ENCODE measurements at regions not wholly inside any gene's neighbourhood (a gene's known extent, or its start where the extent isn't known, plus 50 kb on each side); places are given as distances from the start of the nearest gene placed in this dataset.

GRCh38 chr3:78048698-78049097 lies 1008.8 kb downstream of the ROBO2 start:
- no peak overlapping the region for H3K4me3 ChIP-seq (ENCODE audit: low read length)
- no peaks in the 10 kb centered on the region for H3K36me3 ChIP-seq (ENCODE audit: insufficient read depth, low read depth, low read length)
- H3K27ac ChIP-seq (ENCODE audit: low read length) = no peak overlapping the region
- H3K27me3 ChIP-seq (ENCODE audit: insufficient read depth, low read length) = no peaks in the 10 kb centered on the region
- H3K4me1 ChIP-seq (ENCODE audit: insufficient read depth, low read length) = 0 out of 2 replicates have a peak, but pooled peaks cover 5% of the 10 kb centered on the region
- no peak overlapping the region for H3K9ac ChIP-seq (ENCODE audit: low read depth, low read length)
- H3K9me3 ChIP-seq (ENCODE audit: insufficient read depth, low read depth, low read length) = no peaks in the 10 kb centered on the region

GRCh38 chr3:78049521-78049920 lies 1009.6 kb downstream of the ROBO2 start:
- no peak overlapping the region for H3K9ac ChIP-seq (ENCODE audit: low read depth, low read length)
- no peak overlapping the region for H3K27ac ChIP-seq (ENCODE audit: low read length)
- no peaks in the 10 kb centered on the region for H3K27me3 ChIP-seq (ENCODE audit: insufficient read depth, low read length)
- no peak overlapping the region for H3K4me3 ChIP-seq (ENCODE audit: low read length)
- H3K36me3 ChIP-seq (ENCODE audit: insufficient read depth, low read depth, low read length) = no peaks in the 10 kb centered on the region
- 0 out of 2 replicates have a peak, but pooled peaks cover 5% of the 10 kb centered on the region for H3K4me1 ChIP-seq (ENCODE audit: insufficient read depth, low read length)
- H3K9me3 ChIP-seq (ENCODE audit: insufficient read depth, low read depth, low read length) = no peaks in the 10 kb centered on the region

- H3K4me1 ChIP-seq (ENCODE audit: insufficient read depth, low read length) = 0 out of 2 replicates have a peak, but pooled peaks cover 5% of the 10 kb centered on the region
- H3K4me3 ChIP-seq (ENCODE audit: low read length) = no peak overlapping the region
- no peak overlapping the region for H3K9ac ChIP-seq (ENCODE audit: low read depth, low read length)
These were observed 1010.6 kb downstream of the ROBO2 start for GRCh38 chr3:78050276-78051065.

GRCh38 chr3:78052746-78053145 lies 1012.8 kb downstream of the ROBO2 start:
- H3K4me1 ChIP-seq (ENCODE audit: insufficient read depth, low read length) = no peaks in the 10 kb centered on the region
- no peak overlapping the region for H3K4me3 ChIP-seq (ENCODE audit: low read length)
- H3K9ac ChIP-seq (ENCODE audit: low read depth, low read length) = no peak overlapping the region
- H3K27me3 ChIP-seq (ENCODE audit: insufficient read depth, low read length) = no peaks in the 10 kb centered on the region
- H3K27ac ChIP-seq (ENCODE audit: low read length) = no peak overlapping the region
- H3K36me3 ChIP-seq (ENCODE audit: insufficient read depth, low read depth, low read length) = no peaks in the 10 kb centered on the region
- no peaks in the 10 kb centered on the region for H3K9me3 ChIP-seq (ENCODE audit: insufficient read depth, low read depth, low read length)

More at GRCh38 chr3:78050276-78051065, 1010.6 kb downstream of the ROBO2 start:
- no peaks in the 10 kb centered on the region for H3K9me3 ChIP-seq (ENCODE audit: insufficient read depth, low read depth, low read length)
- H3K36me3 ChIP-seq (ENCODE audit: insufficient read depth, low read depth, low read length) = no peaks in the 10 kb centered on the region
- no peaks in the 10 kb centered on the region for H3K27me3 ChIP-seq (ENCODE audit: insufficient read depth, low read length)
- no peak overlapping the region for H3K27ac ChIP-seq (ENCODE audit: low read length)

DNA sequence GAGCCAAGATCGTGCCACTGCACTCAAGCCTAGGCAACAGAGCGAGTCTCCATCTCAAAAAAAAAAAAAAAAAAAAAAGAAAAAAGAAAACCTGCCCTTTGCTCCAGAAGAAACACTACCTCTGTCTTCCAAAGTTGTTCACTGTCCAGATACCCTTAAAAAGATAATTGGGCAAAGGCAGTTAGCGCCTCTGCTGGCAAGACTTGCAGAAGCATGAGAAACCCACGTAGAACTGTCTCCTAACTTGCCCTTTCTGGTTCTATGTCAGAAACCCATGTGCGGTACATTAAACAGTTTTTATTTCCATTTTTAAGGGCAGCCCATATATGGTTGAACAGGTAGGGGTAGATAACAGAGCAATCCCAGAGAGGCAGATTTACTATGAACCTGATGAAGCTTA lies 1026.4 kb downstream of the ROBO2 start:
- H3K27ac ChIP-seq (ENCODE audit: low read length) = no peak overlapping the region
- H3K4me3 ChIP-seq (ENCODE audit: low read length) = no peak overlapping the region
- H3K9ac ChIP-seq (ENCODE audit: low read depth, low read length) = no peak overlapping the region
- no peaks in the 10 kb centered on the region for H3K27me3 ChIP-seq (ENCODE audit: insufficient read depth, low read length)
- H3K4me1 ChIP-seq (ENCODE audit: insufficient read depth, low read length) = no peaks in the 10 kb centered on the region
- no peaks in the 10 kb centered on the region for H3K9me3 ChIP-seq (ENCODE audit: insufficient read depth, low read depth, low read length)
- H3K36me3 ChIP-seq (ENCODE audit: insufficient read depth, low read depth, low read length) = no peaks in the 10 kb centered on the region

GRCh38 chr3:78070188-78070587 lies 1030.3 kb downstream of the ROBO2 start:
- no peaks in the 10 kb centered on the region for H3K27me3 ChIP-seq (ENCODE audit: insufficient read depth, low read length)
- H3K9me3 ChIP-seq (ENCODE audit: insufficient read depth, low read depth, low read length) = no peaks in the 10 kb centered on the region

GRCh38 chr3:78076379-78076778 lies 1036.5 kb downstream of the ROBO2 start:
- no peak overlapping the region for H3K4me3 ChIP-seq (ENCODE audit: low read length)
- no peaks in the 10 kb centered on the region for H3K36me3 ChIP-seq (ENCODE audit: insufficient read depth, low read depth, low read length)
- no peaks in the 10 kb centered on the region for H3K4me1 ChIP-seq (ENCODE audit: insufficient read depth, low read length)
- no peaks in the 10 kb centered on the region for H3K27me3 ChIP-seq (ENCODE audit: insufficient read depth, low read length)
- H3K27ac ChIP-seq (ENCODE audit: low read length) = no peak overlapping the region
- H3K9me3 ChIP-seq (ENCODE audit: insufficient read depth, low read depth, low read length) = no peaks in the 10 kb centered on the region
- no peak overlapping the region for H3K9ac ChIP-seq (ENCODE audit: low read depth, low read length)

More at GRCh38 chr3:78070188-78070587, 1030.3 kb downstream of the ROBO2 start:
- H3K4me3 ChIP-seq (ENCODE audit: low read length) = no peak overlapping the region
- H3K4me1 ChIP-seq (ENCODE audit: insufficient read depth, low read length) = no peaks in the 10 kb centered on the region
- no peaks in the 10 kb centered on the region for H3K36me3 ChIP-seq (ENCODE audit: insufficient read depth, low read depth, low read length)
- H3K27ac ChIP-seq (ENCODE audit: low read length) = no peak overlapping the region
- H3K9ac ChIP-seq (ENCODE audit: low read depth, low read length) = no peak overlapping the region

DNA sequence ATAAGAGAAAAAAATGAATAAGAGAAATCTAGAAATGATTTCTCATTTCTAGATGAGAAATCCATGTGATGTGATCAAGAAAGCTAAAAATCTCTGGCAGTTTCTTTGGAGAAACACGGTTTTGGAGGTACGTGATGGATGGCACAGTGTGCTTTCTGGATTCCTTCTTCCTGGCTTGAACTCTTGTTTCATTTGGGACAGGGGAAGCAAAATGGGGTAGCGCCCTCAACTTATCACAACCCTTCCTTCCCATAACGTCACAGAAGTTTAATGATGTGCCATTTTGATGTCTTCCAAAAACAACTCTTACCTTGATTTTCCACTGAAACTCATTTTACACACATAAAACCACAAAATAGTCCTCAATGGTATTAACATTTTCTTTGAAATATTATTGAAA lies 1037.3 kb downstream of the ROBO2 start:
- H3K9me3 ChIP-seq (ENCODE audit: insufficient read depth, low read depth, low read length) = no peaks in the 10 kb centered on the region
- H3K4me3 ChIP-seq (ENCODE audit: low read length) = no peak overlapping the region
- H3K27ac ChIP-seq (ENCODE audit: low read length) = no peak overlapping the region
- no peaks in the 10 kb centered on the region for H3K27me3 ChIP-seq (ENCODE audit: insufficient read depth, low read length)
- no peaks in the 10 kb centered on the region for H3K4me1 ChIP-seq (ENCODE audit: insufficient read depth, low read length)
- no peak overlapping the region for H3K9ac ChIP-seq (ENCODE audit: low read depth, low read length)
- no peaks in the 10 kb centered on the region for H3K36me3 ChIP-seq (ENCODE audit: insufficient read depth, low read depth, low read length)

- Histone ChIP-seq H3K27ac (ENCODE audit: low read length) (no peak overlapping the region), H3K4me1 (ENCODE audit: insufficient read depth, low read length) (no peaks in the 10 kb centered on the region), H3K4me3 (ENCODE audit: low read length) (no peak overlapping the region), H3K9ac (ENCODE audit: low read depth, low read length) (no peak overlapping the region), H3K36me3 (ENCODE audit: insufficient read depth, low read depth, low read length) (no peaks in the 10 kb centered on the region), H3K27me3 (ENCODE audit: insufficient read depth, low read length) (no peaks in the 10 kb centered on the region), H3K9me3 (ENCODE audit: insufficient read depth, low read depth, low read length) (no peaks in the 10 kb centered on the region)
These were observed 1037.9 kb downstream of the ROBO2 start for GRCh38 chr3:78077842-78078241.

DNA sequence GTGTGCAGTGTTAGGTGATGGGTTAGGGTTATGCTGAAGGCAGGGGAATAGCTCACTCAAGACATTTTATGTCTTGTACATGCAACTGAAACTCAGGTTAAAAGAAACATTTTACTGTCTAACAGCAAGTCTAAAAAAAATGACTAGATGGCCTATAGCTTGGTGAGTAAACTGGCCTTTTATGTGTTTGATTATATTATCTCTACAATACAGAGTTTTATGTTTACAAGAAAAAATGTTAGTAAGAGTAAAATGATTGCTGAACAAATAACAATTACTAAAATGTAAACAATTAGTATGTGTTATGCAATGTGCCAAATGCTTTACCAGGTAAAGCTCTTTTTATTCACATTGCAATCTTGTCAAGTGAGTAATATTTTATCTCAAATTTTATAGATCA lies 1039.6 kb downstream of the ROBO2 start:
- Histone ChIP-seq H3K9ac (ENCODE audit: low read depth, low read length) (no peak overlapping the region), H3K4me3 (ENCODE audit: low read length) (no peak overlapping the region), H3K27ac (ENCODE audit: low read length) (no peak overlapping the region), H3K27me3 (ENCODE audit: insufficient read depth, low read length) (no peaks in the 10 kb centered on the region), H3K36me3 (ENCODE audit: insufficient read depth, low read depth, low read length) (no peaks in the 10 kb centered on the region), H3K4me1 (ENCODE audit: insufficient read depth, low read length) (no peaks in the 10 kb centered on the region), H3K9me3 (ENCODE audit: insufficient read depth, low read depth, low read length) (no peaks in the 10 kb centered on the region)

DNA sequence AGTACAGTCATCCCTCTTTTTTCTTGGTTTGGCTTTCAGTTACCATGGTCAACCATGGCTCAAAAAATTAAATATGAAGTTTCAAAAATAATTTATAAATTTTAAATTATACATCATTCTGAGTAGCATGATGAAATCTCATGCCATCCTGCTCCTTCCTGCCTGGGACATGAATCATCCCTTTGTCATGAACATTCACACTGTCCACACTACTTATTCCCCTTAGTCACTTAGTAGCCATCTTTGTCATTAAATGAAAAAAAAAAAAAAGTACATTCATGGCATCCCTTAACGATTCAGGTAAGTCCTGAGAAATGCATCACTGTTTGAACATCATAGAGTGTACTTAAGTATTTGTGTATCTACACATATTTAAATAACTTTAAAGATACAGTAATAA lies 1046.3 kb downstream of the ROBO2 start:
- no peaks in the 10 kb centered on the region for H3K27me3 ChIP-seq (ENCODE audit: insufficient read depth, low read length)
- H3K9me3 ChIP-seq (ENCODE audit: insufficient read depth, low read depth, low read length) = peaks cover 3% of the 10 kb centered on the region; the same call in 1 of the 2 replicates
- H3K36me3 ChIP-seq (ENCODE audit: insufficient read depth, low read depth, low read length) = no peaks in the 10 kb centered on the region
- no peak overlapping the region for H3K9ac ChIP-seq (ENCODE audit: low read depth, low read length)
- no peak overlapping the region for H3K4me3 ChIP-seq (ENCODE audit: low read length)
- H3K4me1 ChIP-seq (ENCODE audit: insufficient read depth, low read length) = no peaks in the 10 kb centered on the region
- H3K27ac ChIP-seq (ENCODE audit: low read length) = no peak overlapping the region

GRCh38 chr3:78087134-78087533 lies 1047.2 kb downstream of the ROBO2 start:
- H3K27ac ChIP-seq (ENCODE audit: low read length) = no peak overlapping the region
- H3K27me3 ChIP-seq (ENCODE audit: insufficient read depth, low read length) = no peaks in the 10 kb centered on the region
- no peak overlapping the region for H3K4me3 ChIP-seq (ENCODE audit: low read length)

More at GRCh38 chr3:78087134-78087533, 1047.2 kb downstream of the ROBO2 start:
- Histone ChIP-seq H3K36me3 (ENCODE audit: insufficient read depth, low read depth, low read length) (no peaks in the 10 kb centered on the region), H3K9ac (ENCODE audit: low read depth, low read length) (no peak overlapping the region), H3K9me3 (ENCODE audit: insufficient read depth, low read depth, low read length) (peaks cover 3% of the 10 kb centered on the region; the same call in 1 of the 2 replicates), H3K4me1 (ENCODE audit: insufficient read depth, low read length) (no peaks in the 10 kb centered on the region)

All from iPS-20b (cell line).